ENCODE measurements at regions not wholly inside any gene's neighbourhood (a gene's known extent, or its start where the extent isn't known, plus 50 kb on each side); places are given as distances from the start of the nearest gene placed in this dataset.

DNA sequence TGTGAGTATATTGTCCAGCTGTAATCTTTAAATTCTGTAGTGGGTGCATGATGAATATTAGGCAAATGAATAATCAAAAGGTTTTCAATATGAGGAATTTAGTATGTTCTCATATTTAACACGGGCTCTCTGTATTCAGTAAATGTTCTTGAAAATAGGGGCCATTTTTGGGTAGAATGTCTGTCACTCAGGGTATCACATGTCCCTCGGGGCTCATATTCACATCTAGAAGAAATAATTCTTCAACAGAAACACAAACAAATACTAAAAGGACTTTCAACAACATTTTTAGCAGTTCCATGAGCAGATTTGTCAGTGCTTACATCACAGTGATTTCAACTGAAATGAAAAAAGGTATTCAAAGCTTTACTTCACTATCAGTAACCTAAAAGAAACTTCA, 1388.4 kb upstream of the MIR17HG start:
- Histone ChIP-seq H3K4me1 (ENCODE audit: insufficient read depth, low read length) (no peaks in the 10 kb centered on the region), H4K20me1 (ENCODE audit: low read length) (no peaks in the 10 kb centered on the region), H3F3A (ENCODE audit: low read length, unreplicated experiment) (no peaks in the 10 kb centered on the region), H3K9ac (ENCODE audit: low read length) (no peak overlapping the region), H3K27ac (ENCODE audit: low read length) (no peak overlapping the region), H2AFZ (ENCODE audit: low read length) (no peak overlapping the region), H3K4me2 (ENCODE audit: low read length) (no peak overlapping the region), H3K9me3 (ENCODE audit: low read length) (no peaks in the 10 kb centered on the region), H3K79me2 (ENCODE audit: low read length) (no peaks in the 10 kb centered on the region), H3K4me3 (ENCODE audit: low read length) (no peak overlapping the region), H3K27me3 (ENCODE audit: low read length) (no peaks in the 10 kb centered on the region), H3K9me2 (replicated peaks; ENCODE audit: low read length) (no peaks in the 10 kb centered on the region), H3K36me3 (ENCODE audit: low read depth, low read length) (no peaks in the 10 kb centered on the region)
- DNase-seq = no peak
- POLR2A ChIA-PET (ENCODE audit: unreplicated experiment) = no interaction called here
- intact Hi-C loops (cut with micrococcal nuclease) = loop anchor here (10.0 kb wide), 2 partner anchors 96 to 406 kb away; no protein-coding TSS in a partner anchor
- TF ChIP-seq EZH2phosphoT487 (IDR thresholded peaks at IDR 0.05; ENCODE audit: borderline replicate concordance, low read length) (no peak), EZH2 (IDR thresholded peaks at IDR 0.05; ENCODE audit: low read length, unreplicated experiment) (no peak), CTCF (conservative IDR thresholded peaks at IDR 0.05; ENCODE audit: low read depth, low read length) (no peak)
- CTCF ChIA-PET = no interaction called here
- ATAC-seq = no peak
- no TSS peak for BruUV-seq (replicated peaks)

DNA sequence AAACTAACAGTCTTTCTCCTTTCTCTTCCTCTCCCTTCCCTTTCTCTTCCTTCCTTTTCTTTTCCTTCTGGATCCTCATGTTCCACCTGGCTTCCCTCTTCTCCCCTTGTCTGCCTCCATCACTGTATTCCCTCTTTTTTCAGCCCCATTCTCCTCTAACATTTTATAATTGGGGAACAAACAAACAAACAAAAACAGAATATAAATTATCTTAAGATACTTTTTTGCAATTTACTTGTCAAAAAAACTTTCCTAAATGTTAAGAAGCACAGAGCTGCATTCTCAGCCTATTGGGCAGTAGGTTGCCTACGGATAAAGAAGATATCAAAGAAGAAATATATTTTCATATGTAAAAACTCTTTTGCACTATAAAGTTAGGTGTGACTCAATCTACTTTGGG, 1382.2 kb upstream of the MIR17HG start:
- CTCF ChIA-PET = no interaction called here

DNA sequence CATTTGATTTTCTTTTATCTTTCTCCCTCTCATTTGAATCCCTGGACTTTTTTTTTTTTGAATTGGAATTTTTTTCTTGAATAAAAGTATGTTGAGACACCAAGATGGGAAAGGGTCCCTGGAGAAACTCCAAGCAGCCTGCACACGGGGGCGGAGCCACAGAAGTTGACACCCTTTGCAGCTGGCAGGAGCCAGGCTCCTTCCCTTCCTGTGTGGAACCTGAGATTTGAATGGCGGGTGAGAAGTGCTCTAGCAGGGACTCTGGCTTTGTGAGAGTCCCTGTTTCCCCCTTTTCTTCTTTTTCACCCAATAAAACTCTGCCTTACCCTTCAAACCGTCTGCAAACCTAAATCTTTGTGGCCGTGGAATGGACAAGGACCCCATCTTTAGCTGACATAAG, 1381.0 kb upstream of the MIR17HG start:
- POLR2A ChIA-PET (ENCODE audit: unreplicated experiment) = no interaction called here
- CTCF ChIA-PET = no interaction called here
- no peak for TF ChIP-seq EZH2phosphoT487 (IDR thresholded peaks at IDR 0.05; ENCODE audit: borderline replicate concordance, low read length)
- TF ChIP-seq CTCF (conservative IDR thresholded peaks at IDR 0.05; ENCODE audit: low read depth, low read length) = no peak
- TF ChIP-seq EZH2 (IDR thresholded peaks at IDR 0.05; ENCODE audit: low read length, unreplicated experiment) = no peak
- intact Hi-C loops (cut with micrococcal nuclease) = no loop called here
- Histone ChIP-seq H3K27me3 (ENCODE audit: low read length) (no peaks in the 10 kb centered on the region), H3K9ac (ENCODE audit: low read length) (no peak overlapping the region), H2AFZ (ENCODE audit: low read length) (no peak overlapping the region), H3K4me1 (ENCODE audit: insufficient read depth, low read length) (no peaks in the 10 kb centered on the region), H3K9me2 (replicated peaks; ENCODE audit: low read length) (no peaks in the 10 kb centered on the region), H3K27ac (ENCODE audit: low read length) (no peak overlapping the region), H3K79me2 (ENCODE audit: low read length) (no peaks in the 10 kb centered on the region), H3K9me3 (ENCODE audit: low read length) (no peaks in the 10 kb centered on the region), H4K20me1 (ENCODE audit: low read length) (no peaks in the 10 kb centered on the region), H3K36me3 (ENCODE audit: low read depth, low read length) (no peaks in the 10 kb centered on the region), H3K4me2 (ENCODE audit: low read length) (no peak overlapping the region), H3F3A (ENCODE audit: low read length, unreplicated experiment) (no peaks in the 10 kb centered on the region), H3K4me3 (ENCODE audit: low read length) (no peak overlapping the region)
- no TSS peak for BruUV-seq (replicated peaks)
- no peak for ATAC-seq
- no peak for DNase-seq

More for the DNA sequence above, 1382.2 kb upstream of the MIR17HG start:
- H3K9me3 ChIP-seq (ENCODE audit: low read length) = no peaks in the 10 kb centered on the region
- ATAC-seq = no peak
- no peaks in the 10 kb centered on the region for H4K20me1 ChIP-seq (ENCODE audit: low read length)
- TF ChIP-seq CTCF (conservative IDR thresholded peaks at IDR 0.05; ENCODE audit: low read depth, low read length) (no peak), EZH2phosphoT487 (IDR thresholded peaks at IDR 0.05; ENCODE audit: borderline replicate concordance, low read length) (no peak)
- H3K79me2 ChIP-seq (ENCODE audit: low read length) = no peaks in the 10 kb centered on the region
- no peaks in the 10 kb centered on the region for H3K27me3 ChIP-seq (ENCODE audit: low read length)
- no peak overlapping the region for H2AFZ ChIP-seq (ENCODE audit: low read length)
- BruUV-seq (replicated peaks) = no TSS peak
- no peak for DNase-seq
- no peaks in the 10 kb centered on the region for H3K36me3 ChIP-seq (ENCODE audit: low read depth, low read length)
- intact Hi-C loops (cut with micrococcal nuclease) = no loop called here
- H3K9ac ChIP-seq (ENCODE audit: low read length) = no peak overlapping the region
- H3K4me2 ChIP-seq (ENCODE audit: low read length) = no peak overlapping the region
- POLR2A ChIA-PET (ENCODE audit: unreplicated experiment) = interaction anchor here (0.5 kb wide), 1 partner anchor 498 kb away, joined by 4 read pairs; no protein-coding TSS in a partner anchor
- no peaks in the 10 kb centered on the region for H3K9me2 ChIP-seq (replicated peaks; ENCODE audit: low read length)
- no peak overlapping the region for H3K27ac ChIP-seq (ENCODE audit: low read length)
- no peak overlapping the region for H3K4me3 ChIP-seq (ENCODE audit: low read length)
- H3K4me1 ChIP-seq (ENCODE audit: insufficient read depth, low read length) = no peaks in the 10 kb centered on the region
- H3F3A ChIP-seq (ENCODE audit: low read length, unreplicated experiment) = no peaks in the 10 kb centered on the region
